ENCODE measurements at regions not wholly inside any gene's neighbourhood (a gene's known extent, or its start where the extent isn't known, plus 50 kb on each side); places are given as distances from the start of the nearest gene placed in this dataset.

- H3K9me3 ChIP-seq (ENCODE audit: control insufficient read depth in 2 of 2, insufficient read depth in 1 of 2, low read depth in 1 of 2, low read length in 1 of 2) = no peaks in the 10 kb centered on the region
- H3K27ac ChIP-seq (ENCODE audit: low read depth in 1 of 3, low read length in 2 of 3) = no peak overlapping the region
- H3K4me1 ChIP-seq (ENCODE audit: control insufficient read depth in 3 of 3, insufficient read depth in 2 of 3, low read depth in 1 of 3, low read length in 2 of 3) = peaks cover 0 to 6% (median 0%) of the 10 kb centered on the region in 3 donors
- 85 to 88% (median 85%) methylated on average over 6 of the region's 6 CpGs for WGBS, 3 donors
- DNase-seq (no peak), FAIRE-seq (no peak)
- peaks cover 0 to 1% (median 0%) of the 10 kb centered on the region in 3 donors for H3K27me3 ChIP-seq (ENCODE audit: control insufficient read depth in 3 of 3, insufficient read depth in 3 of 3, low read length in 3 of 3)
- no peaks in the 10 kb centered on the region for H3K36me3 ChIP-seq (ENCODE audit: control insufficient read depth in 3 of 3, insufficient read depth in 2 of 3, low read depth in 1 of 3, low read length in 3 of 3)
- no peak overlapping the region for H3K4me3 ChIP-seq (ENCODE audit: low read depth in 1 of 3, low read length in 3 of 3)
Observed at GRCh38 chr6:44656691-44657090, 269.2 kb downstream of the CDC5L start.

GRCh38 chr6:44657206-44657819 lies 269.8 kb downstream of the CDC5L start:
- Histone ChIP-seq H3K36me3 (ENCODE audit: control insufficient read depth in 3 of 3, insufficient read depth in 2 of 3, low read depth in 1 of 3, low read length in 3 of 3) (no peaks in the 10 kb centered on the region), H3K4me3 (ENCODE audit: low read depth in 1 of 3, low read length in 3 of 3) (no peak overlapping the region), H3K27me3 (ENCODE audit: control insufficient read depth in 3 of 3, insufficient read depth in 3 of 3, low read length in 3 of 3) (no peaks in the 10 kb centered on the region), H3K4me1 (ENCODE audit: control insufficient read depth in 3 of 3, insufficient read depth in 2 of 3, low read depth in 1 of 3, low read length in 2 of 3) (peaks cover 0 to 6% (median 0%) of the 10 kb centered on the region in 3 donors), H3K9me3 (ENCODE audit: control insufficient read depth in 2 of 2, insufficient read depth in 1 of 2, low read depth in 1 of 2, low read length in 1 of 2) (no peaks in the 10 kb centered on the region), H3K27ac (ENCODE audit: low read depth in 1 of 3, low read length in 2 of 3) (no peak overlapping the region)
- FAIRE-seq (no peak), DNase-seq (no peak)
- WGBS, 3 donors = 88 to 92% (median 90%) methylated on average over 10 of the region's 10 CpGs

GRCh38 chr6:44658571-44658970 lies 271.1 kb downstream of the CDC5L start:
- Histone ChIP-seq H3K36me3 (ENCODE audit: control insufficient read depth in 3 of 3, insufficient read depth in 2 of 3, low read depth in 1 of 3, low read length in 3 of 3) (no peaks in the 10 kb centered on the region), H3K9me3 (ENCODE audit: control insufficient read depth in 2 of 2, insufficient read depth in 1 of 2, low read depth in 1 of 2, low read length in 1 of 2) (no peaks in the 10 kb centered on the region), H3K27me3 (ENCODE audit: control insufficient read depth in 3 of 3, insufficient read depth in 3 of 3, low read length in 3 of 3) (no peaks in the 10 kb centered on the region), H3K4me3 (ENCODE audit: low read depth in 1 of 3, low read length in 3 of 3) (no peak overlapping the region), H3K27ac (ENCODE audit: low read depth in 1 of 3, low read length in 2 of 3) (no peak overlapping the region), H3K4me1 (ENCODE audit: control insufficient read depth in 3 of 3, insufficient read depth in 2 of 3, low read depth in 1 of 3, low read length in 2 of 3) (peaks cover 0 to 6% (median 0%) of the 10 kb centered on the region in 3 donors)
- no peak for FAIRE-seq
- no peak for DNase-seq

GRCh38 chr6:44659726-44660125 lies 272.2 kb downstream of the CDC5L start:
- WGBS, 3 donors = 90 to 96% (median 92%) methylated on average over 5 of the region's 5 CpGs
- Histone ChIP-seq H3K27me3 (ENCODE audit: control insufficient read depth in 3 of 3, insufficient read depth in 3 of 3, low read length in 3 of 3) (no peaks in the 10 kb centered on the region), H3K4me1 (ENCODE audit: control insufficient read depth in 3 of 3, insufficient read depth in 2 of 3, low read depth in 1 of 3, low read length in 2 of 3) (peaks cover 0 to 6% (median 0%) of the 10 kb centered on the region in 3 donors), H3K9me3 (ENCODE audit: control insufficient read depth in 2 of 2, insufficient read depth in 1 of 2, low read depth in 1 of 2, low read length in 1 of 2) (no peaks in the 10 kb centered on the region), H3K4me3 (ENCODE audit: low read depth in 1 of 3, low read length in 3 of 3) (no peak overlapping the region), H3K36me3 (ENCODE audit: control insufficient read depth in 3 of 3, insufficient read depth in 2 of 3, low read depth in 1 of 3, low read length in 3 of 3) (no peaks in the 10 kb centered on the region), H3K27ac (ENCODE audit: low read depth in 1 of 3, low read length in 2 of 3) (no peak overlapping the region)
- FAIRE-seq = no peak
- no peak for DNase-seq

- Histone ChIP-seq H3K27ac (ENCODE audit: low read depth in 1 of 3, low read length in 2 of 3) (no peak overlapping the region), H3K27me3 (ENCODE audit: control insufficient read depth in 3 of 3, insufficient read depth in 3 of 3, low read length in 3 of 3) (no peaks in the 10 kb centered on the region), H3K4me3 (ENCODE audit: low read depth in 1 of 3, low read length in 3 of 3) (no peak overlapping the region), H3K4me1 (ENCODE audit: control insufficient read depth in 3 of 3, insufficient read depth in 2 of 3, low read depth in 1 of 3, low read length in 2 of 3) (peaks cover 0 to under 1% (median 0%) of the 10 kb centered on the region in 3 donors), H3K9me3 (ENCODE audit: control insufficient read depth in 2 of 2, insufficient read depth in 1 of 2, low read depth in 1 of 2, low read length in 1 of 2) (no peaks in the 10 kb centered on the region), H3K36me3 (ENCODE audit: control insufficient read depth in 3 of 3, insufficient read depth in 2 of 3, low read depth in 1 of 3, low read length in 3 of 3) (no peaks in the 10 kb centered on the region)
- FAIRE-seq (no peak), DNase-seq (peak; percentile 33 to 54)
- WGBS, 3 donors = 19 to 66% (median 48%) methylated on average over 9 of the region's 9 CpGs
Observed at GRCh38 chr6:44660561-44661220, 273.2 kb downstream of the CDC5L start.

- no peak for FAIRE-seq
- Histone ChIP-seq H3K27me3 (ENCODE audit: control insufficient read depth in 3 of 3, insufficient read depth in 3 of 3, low read length in 3 of 3) (no peaks in the 10 kb centered on the region), H3K27ac (ENCODE audit: low read depth in 1 of 3, low read length in 2 of 3) (no peak overlapping the region), H3K9me3 (ENCODE audit: control insufficient read depth in 2 of 2, insufficient read depth in 1 of 2, low read depth in 1 of 2, low read length in 1 of 2) (no peaks in the 10 kb centered on the region), H3K36me3 (ENCODE audit: control insufficient read depth in 3 of 3, insufficient read depth in 2 of 3, low read depth in 1 of 3, low read length in 3 of 3) (no peaks in the 10 kb centered on the region), H3K4me1 (ENCODE audit: control insufficient read depth in 3 of 3, insufficient read depth in 2 of 3, low read depth in 1 of 3, low read length in 2 of 3) (no peaks in the 10 kb centered on the region), H3K4me3 (ENCODE audit: low read depth in 1 of 3, low read length in 3 of 3) (no peak overlapping the region)
- peak in 1 of 2 donors; percentile 23 for DNase-seq
- WGBS, 3 donors = 75 to 89% (median 77%) methylated on average over 7 of the region's 7 CpGs
Observed at GRCh38 chr6:44661221-44662008, 273.9 kb downstream of the CDC5L start.

GRCh38 chr6:44662461-44663121 lies 275.1 kb downstream of the CDC5L start:
- DNase-seq = no peak

GRCh38 chr6:44663860-44664634 lies 276.5 kb downstream of the CDC5L start:
- DNase-seq = no peak
- WGBS, 3 donors = 86 to 91% (median 89%) methylated on average over 8 to 10 of the region's 10 CpGs
- Histone ChIP-seq H3K36me3 (ENCODE audit: control insufficient read depth in 3 of 3, insufficient read depth in 2 of 3, low read depth in 1 of 3, low read length in 3 of 3) (no peaks in the 10 kb centered on the region), H3K27ac (ENCODE audit: low read depth in 1 of 3, low read length in 2 of 3) (no peak overlapping the region), H3K4me3 (ENCODE audit: low read depth in 1 of 3, low read length in 3 of 3) (no peak overlapping the region), H3K27me3 (ENCODE audit: control insufficient read depth in 3 of 3, insufficient read depth in 3 of 3, low read length in 3 of 3) (no peaks in the 10 kb centered on the region), H3K9me3 (ENCODE audit: control insufficient read depth in 2 of 2, insufficient read depth in 1 of 2, low read depth in 1 of 2, low read length in 1 of 2) (no peaks in the 10 kb centered on the region), H3K4me1 (ENCODE audit: control insufficient read depth in 3 of 3, insufficient read depth in 2 of 3, low read depth in 1 of 3, low read length in 2 of 3) (no peaks in the 10 kb centered on the region)
- FAIRE-seq = no peak

More at GRCh38 chr6:44662461-44663121, 275.1 kb downstream of the CDC5L start:
- Histone ChIP-seq H3K36me3 (ENCODE audit: control insufficient read depth in 3 of 3, insufficient read depth in 2 of 3, low read depth in 1 of 3, low read length in 3 of 3) (no peaks in the 10 kb centered on the region), H3K4me1 (ENCODE audit: control insufficient read depth in 3 of 3, insufficient read depth in 2 of 3, low read depth in 1 of 3, low read length in 2 of 3) (no peaks in the 10 kb centered on the region), H3K4me3 (ENCODE audit: low read depth in 1 of 3, low read length in 3 of 3) (no peak overlapping the region), H3K27ac (ENCODE audit: low read depth in 1 of 3, low read length in 2 of 3) (no peak overlapping the region), H3K27me3 (ENCODE audit: control insufficient read depth in 3 of 3, insufficient read depth in 3 of 3, low read length in 3 of 3) (no peaks in the 10 kb centered on the region), H3K9me3 (ENCODE audit: control insufficient read depth in 2 of 2, insufficient read depth in 1 of 2, low read depth in 1 of 2, low read length in 1 of 2) (no peaks in the 10 kb centered on the region)
- WGBS, 3 donors = 63 to 83% (median 83%) methylated on average over 13 of the region's 13 CpGs
- FAIRE-seq = no peak
